HEK293 (cell line): ENCODE measurements at regions not wholly inside any gene's neighbourhood (a gene's known extent, or its start where the extent isn't known, plus 50 kb on each side); places are given as distances from the start of the nearest gene placed in this dataset.

Experiments used
- CTCF ChIA-PET: fragments of 350-600 bp; formaldehyde crosslinking; extraction: SDS; loops from one replicate; lab custom pipeline; 2021; ENCODE audit warnings: antibody characterized with exemption; lab: Yijun Ruan, JAX
- POLR2A ChIA-PET: fragments of 300-600 bp; formaldehyde crosslinking; extraction: SDS; loops from one replicate; lab custom pipeline; 2020; ENCODE audit warnings: antibody characterized with exemption, inconsistent platforms; lab: Yijun Ruan, JAX
- H3K27ac ChIP-seq: fragments of 200-500 bp; sonication (Bioruptor generic); 2 replicates; pipeline ENCODE4 v1.5.1; 2014; ENCODE audit warnings: low read depth, low read length, control low read depth, inconsistent platforms; ENCODE audit errors: extremely low read depth
- H3K36me3 ChIP-seq, 2 experiments: fragments of 200-500 bp in 1 of 2; sonication (Bioruptor generic) in 1 of 2; 1 replicate in 1 of 2; 2 replicates in 1 of 2; pipeline ENCODE4 v1.5.1; 2014 to 2017; ENCODE audit warnings: inconsistent platforms in 2 of 2, low read length in 2 of 2; ENCODE audit not compliant: control insufficient read depth in 2 of 2, insufficient read depth in 1 of 2
- H3K4me1 ChIP-seq: fragments of 200-500 bp; sonication (Bioruptor generic); 2 replicates; pipeline ENCODE4 v1.5.1; 2014; ENCODE audit warnings: mild to moderate bottlenecking, low read length, inconsistent platforms; ENCODE audit not compliant: control insufficient read depth, insufficient read depth
- H3K4me3 ChIP-seq: 2 replicates; pipeline ENCODE4 v1.5.1; 2011; ENCODE audit warnings: low read depth, mild to moderate bottlenecking, control low read depth, low read length, moderate library complexity
- H3K9me3 ChIP-seq: fragments of 200-500 bp; sonication (Bioruptor generic); 2 replicates; pipeline ENCODE4 v1.5.1; 2014; ENCODE audit warnings: low read depth, low read length, inconsistent platforms; ENCODE audit not compliant: control insufficient read depth, insufficient read depth
- KLF1 ChIP-seq: fragments of 450-650 bp; formaldehyde crosslinking; IDR thresholded peaks from 2 replicates; pipeline ENCODE4 v1.5.1; 2016; ENCODE audit warnings: missing biosample characterization, missing genetic modification characterization
- KLF7 ChIP-seq: fragments of 450-650 bp; formaldehyde crosslinking; IDR thresholded peaks from 2 replicates; pipeline ENCODE4 v1.5.1; 2016; ENCODE audit warnings: missing biosample characterization, missing genetic modification characterization, borderline replicate concordance
- KLF9 ChIP-seq: fragments of 450-650 bp; formaldehyde crosslinking; IDR thresholded peaks from 2 replicates; pipeline ENCODE4 v1.5.1; 2016; ENCODE audit warnings: missing biosample characterization, missing genetic modification characterization, low read depth
- PRDM1 ChIP-seq: fragments of 450-650 bp; formaldehyde crosslinking; IDR thresholded peaks from 2 replicates; pipeline ENCODE4; 2016; ENCODE audit warnings: missing biosample characterization, missing genetic modification characterization
- SCRT2 ChIP-seq: fragments of 450-650 bp; formaldehyde crosslinking; IDR thresholded peaks from 2 replicates; pipeline ENCODE4 v1.5.1; 2016; ENCODE audit warnings: missing biosample characterization, missing genetic modification characterization
- WT1 ChIP-seq: fragments of 450-650 bp; formaldehyde crosslinking; IDR thresholded peaks from 2 replicates; pipeline ENCODE4 v1.5.1; 2016; ENCODE audit warnings: missing biosample characterization, missing genetic modification characterization
- YY1 ChIP-seq: fragments of 450-650 bp; formaldehyde crosslinking; IDR thresholded peaks from 2 replicates; pipeline ENCODE4 v1.5.1; 2018; ENCODE audit warnings: missing biosample characterization, missing genetic modification characterization
- ZBTB17 ChIP-seq: fragments of 450-650 bp; formaldehyde crosslinking; IDR thresholded peaks from 2 replicates; pipeline ENCODE4 v1.5.1; 2016; ENCODE audit warnings: missing biosample characterization, missing genetic modification characterization
- ZBTB48 ChIP-seq: fragments of 450-650 bp; formaldehyde crosslinking; IDR thresholded peaks from 2 replicates; pipeline ENCODE4 v1.5.1; 2016; ENCODE audit warnings: missing biosample characterization, missing genetic modification characterization
- ZBTB8A ChIP-seq: fragments of 450-650 bp; formaldehyde crosslinking; IDR thresholded peaks from 2 replicates; pipeline ENCODE4 v1.5.1; 2016; ENCODE audit warnings: missing biosample characterization, missing genetic modification characterization
- ZNF132 ChIP-seq: fragments of 450-650 bp; formaldehyde crosslinking; IDR thresholded peaks from 2 replicates; pipeline ENCODE4 v1.5.1; 2017; ENCODE audit warnings: missing biosample characterization, missing genetic modification characterization, borderline replicate concordance
- ZNF16 ChIP-seq: fragments of 450-650 bp; formaldehyde crosslinking; IDR thresholded peaks from 2 replicates; pipeline ENCODE4 v1.5.1; 2016; ENCODE audit warnings: low read depth, missing biosample characterization, missing genetic modification characterization
- ZNF202 ChIP-seq: fragments of 450-650 bp; formaldehyde crosslinking; IDR thresholded peaks from 2 replicates; pipeline ENCODE4 v1.5.1; 2016; ENCODE audit warnings: missing biosample characterization, missing genetic modification characterization, borderline replicate concordance
- ZNF423 ChIP-seq: fragments of 450-650 bp; formaldehyde crosslinking; IDR thresholded peaks from 2 replicates; pipeline ENCODE4 v1.5.1; 2016; ENCODE audit warnings: missing biosample characterization, missing genetic modification characterization
- ZNF433 ChIP-seq: fragments of 450-650 bp; formaldehyde crosslinking; IDR thresholded peaks from 2 replicates; pipeline ENCODE4 v1.5.1; 2016; ENCODE audit warnings: missing biosample characterization, missing genetic modification characterization, low read depth
- ZNF501 ChIP-seq: fragments of 450-650 bp; formaldehyde crosslinking; IDR thresholded peaks from 2 replicates; pipeline ENCODE4 v1.5.1; 2016; ENCODE audit warnings: missing biosample characterization, missing genetic modification characterization
- ZNF626 ChIP-seq: fragments of 450-650 bp; sonication (Bioruptor Pico); formaldehyde crosslinking; IDR thresholded peaks from 2 replicates; pipeline ENCODE4 v1.5.1; 2018; ENCODE audit warnings: missing biosample characterization, missing genetic modification characterization, inconsistent platforms
- ZNF707 ChIP-seq: fragments of 450-650 bp; formaldehyde crosslinking; IDR thresholded peaks from 2 replicates; pipeline ENCODE4 v1.5.1; 2016; ENCODE audit warnings: missing biosample characterization, missing genetic modification characterization
- ZNF76 ChIP-seq: fragments of 450-650 bp; formaldehyde crosslinking; IDR thresholded peaks from 2 replicates; pipeline ENCODE4; 2016; ENCODE audit warnings: low read depth, missing biosample characterization, missing genetic modification characterization, borderline replicate concordance
- TF ChIP-seq, protein P1 (sequence below): fragments of 450-650 bp; formaldehyde crosslinking; conservative IDR thresholded peaks from 2 replicates; pipeline ENCODE4 v1.5.1; 2016; ENCODE audit warnings: low read depth, missing biosample characterization, missing genetic modification characterization

GRCh38 chr6:97449444-97449966 is 166.5 kb upstream of the MMS22L start:
- no peak overlapping the region for H3K4me3 ChIP-seq
- no peaks in the 10 kb centered on the region for H3K9me3 ChIP-seq
- H3K36me3 ChIP-seq: no peaks in the 10 kb centered on the region
- no peak overlapping the region for H3K27ac ChIP-seq
- TF ChIP-seq KLF1 (tag by site-specific recombination) (no peak), ZBTB17 (tag by site-specific recombination) (no peak), WT1 (tag by site-specific recombination) (no peak), KLF9 (tag by site-specific recombination) (no peak)
- ChIA-PET POLR2A (no interaction called here), CTCF (interaction anchor here (0.9 to 2.9 kb wide), 2 partner anchors 9 to 12 kb away, joined by 5 to 9 read pairs; no protein-coding TSS in a partner anchor)
- H3K4me1 ChIP-seq: no peaks in the 10 kb centered on the region

DNA sequence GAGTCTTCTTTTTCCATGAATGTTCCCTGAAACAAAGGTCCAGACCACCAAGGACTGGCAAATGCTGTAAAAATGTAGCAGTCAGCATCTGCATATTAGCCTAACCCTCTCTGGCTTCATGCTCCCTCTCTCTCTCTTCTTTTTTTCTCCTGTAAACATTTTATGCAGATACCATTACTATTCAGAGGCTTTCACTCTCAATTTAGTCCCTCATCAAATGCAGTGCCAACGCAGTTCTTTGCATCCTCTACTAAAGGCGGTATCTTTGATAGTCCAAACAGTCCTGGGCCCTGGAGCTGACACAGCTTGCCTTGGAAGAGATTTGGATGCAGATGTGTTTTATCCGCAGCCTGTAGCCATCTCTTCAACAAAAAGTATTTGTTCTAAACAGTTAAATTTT is 167.1 kb upstream of the MMS22L start:
- no peak overlapping the region for H3K4me3 ChIP-seq
- ChIA-PET CTCF (interaction anchor here (0.7 to 2.9 kb wide), 5 partner anchors 10 to 584 kb away, joined by 3 to 9 read pairs (median 5); no protein-coding TSS in a partner anchor), POLR2A (no interaction called here)
- no peaks in the 10 kb centered on the region for H3K9me3 ChIP-seq
- H3K4me1 ChIP-seq: no peaks in the 10 kb centered on the region
- no peak for TF ChIP-seq ZNF202 (tag by site-specific recombination)
- TF ChIP-seq ZBTB48 (tag by site-specific recombination): no peak
- no peak for TF ChIP-seq ZNF707 (tag by site-specific recombination)
- no peak for TF ChIP-seq SCRT2
- TF ChIP-seq ZNF423 (tag by site-specific recombination): no peak
- TF ChIP-seq ZNF501: no peak
- no peaks in the 10 kb centered on the region for H3K36me3 ChIP-seq
- no peak overlapping the region for H3K27ac ChIP-seq

GRCh38 chr6:97456070-97456469 is 173.1 kb upstream of the MMS22L start:
- TF ChIP-seq ZNF501 (no peak), ZNF16 (tag by site-specific recombination) (no peak), ZNF433 (tag by site-specific recombination) (no peak), YY1 (tag by site-specific recombination) (no peak), ZBTB8A (tag by site-specific recombination) (no peak), ZNF132 (tag by site-specific recombination) (no peak), ZNF626 (no peak), PRDM1 (tag by site-specific recombination) (no peak), KLF7 (tag by site-specific recombination) (no peak), ZNF76 (tag by site-specific recombination) (no peak)
- TF ChIP-seq, protein P1, sequence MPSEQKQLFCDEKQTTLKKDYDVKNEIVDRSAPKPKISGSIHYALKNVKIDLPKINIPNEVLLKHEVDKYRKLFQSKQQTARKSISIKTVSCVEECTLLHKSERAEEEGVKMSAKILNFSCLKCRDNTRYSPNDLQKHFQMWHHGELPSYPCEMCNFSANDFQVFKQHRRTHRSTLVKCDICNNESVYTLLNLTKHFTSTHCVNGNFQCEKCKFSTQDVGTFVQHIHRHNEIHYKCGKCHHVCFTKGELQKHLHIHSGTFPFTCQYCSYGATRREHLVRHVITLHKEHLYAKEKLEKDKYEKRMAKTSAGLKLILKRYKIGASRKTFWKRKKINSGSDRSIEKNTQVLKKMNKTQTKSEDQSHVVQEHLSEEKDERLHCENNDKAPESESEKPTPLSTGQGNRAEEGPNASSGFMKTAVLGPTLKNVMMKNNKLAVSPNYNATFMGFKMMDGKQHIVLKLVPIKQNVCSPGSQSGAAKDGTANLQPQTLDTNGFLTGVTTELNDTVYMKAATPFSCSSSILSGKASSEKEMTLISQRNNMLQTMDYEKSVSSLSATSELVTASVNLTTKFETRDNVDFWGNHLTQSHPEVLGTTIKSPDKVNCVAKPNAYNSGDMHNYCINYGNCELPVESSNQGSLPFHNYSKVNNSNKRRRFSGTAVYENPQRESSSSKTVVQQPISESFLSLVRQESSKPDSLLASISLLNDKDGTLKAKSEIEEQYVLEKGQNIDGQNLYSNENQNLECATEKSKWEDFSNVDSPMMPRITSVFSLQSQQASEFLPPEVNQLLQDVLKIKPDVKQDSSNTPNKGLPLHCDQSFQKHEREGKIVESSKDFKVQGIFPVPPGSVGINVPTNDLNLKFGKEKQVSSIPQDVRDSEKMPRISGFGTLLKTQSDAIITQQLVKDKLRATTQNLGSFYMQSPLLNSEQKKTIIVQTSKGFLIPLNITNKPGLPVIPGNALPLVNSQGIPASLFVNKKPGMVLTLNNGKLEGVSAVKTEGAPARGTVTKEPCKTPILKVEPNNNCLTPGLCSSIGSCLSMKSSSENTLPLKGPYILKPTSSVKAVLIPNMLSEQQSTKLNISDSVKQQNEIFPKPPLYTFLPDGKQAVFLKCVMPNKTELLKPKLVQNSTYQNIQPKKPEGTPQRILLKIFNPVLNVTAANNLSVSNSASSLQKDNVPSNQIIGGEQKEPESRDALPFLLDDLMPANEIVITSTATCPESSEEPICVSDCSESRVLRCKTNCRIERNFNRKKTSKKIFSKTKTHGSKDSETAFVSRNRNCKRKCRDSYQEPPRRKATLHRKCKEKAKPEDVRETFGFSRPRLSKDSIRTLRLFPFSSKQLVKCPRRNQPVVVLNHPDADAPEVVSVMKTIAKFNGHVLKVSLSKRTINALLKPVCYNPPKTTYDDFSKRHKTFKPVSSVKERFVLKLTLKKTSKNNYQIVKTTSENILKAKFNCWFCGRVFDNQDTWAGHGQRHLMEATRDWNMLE (tag by site-specific recombination): no peak
- no peak overlapping the region for H3K27ac ChIP-seq
- H3K4me1 ChIP-seq: no peaks in the 10 kb centered on the region
- H3K4me3 ChIP-seq: no peak overlapping the region
- H3K36me3 ChIP-seq: no peaks in the 10 kb centered on the region
- ChIA-PET POLR2A (no interaction called here), CTCF (no interaction called here)
- H3K9me3 ChIP-seq: no peaks in the 10 kb centered on the region
